Suprapubic skin (tissue), 4 donors: ENCODE measurements at regions not wholly inside any gene's neighbourhood (a gene's known extent, or its start where the extent isn't known, plus 50 kb on each side); places are given as distances from the start of the nearest gene placed in this dataset.

ENCODE experiments used
- DNase-seq, 2 donors: peaks; one replicate each; pipeline ENCODE4 v3.0.0-alpha.2; 2019; ENCODE audit warnings: low spot score in 2 of 2
- H3K27ac ChIP-seq: fragments of 200-600 bp; sonication (generic); one replicate; pipeline ENCODE4 v1.5.1; 2019
- H3K27me3 ChIP-seq: fragments of 200-600 bp; sonication (generic); one replicate; pipeline ENCODE4 v1.5.1; 2019
- H3K36me3 ChIP-seq: fragments of 200-600 bp; sonication (generic); one replicate; pipeline ENCODE4 v1.5.1; 2019
- H3K4me1 ChIP-seq: fragments of 200-600 bp; sonication (generic); one replicate; pipeline ENCODE4 v1.5.1; 2019
- H3K4me3 ChIP-seq: fragments of 200-600 bp; sonication (generic); one replicate; pipeline ENCODE4 v1.5.1; 2019; ENCODE audit warnings: mild to moderate bottlenecking
- H3K9me3 ChIP-seq: fragments of 200-600 bp; sonication (generic); one replicate; pipeline ENCODE4 v1.5.1; 2019
- CTCF ChIP-seq, 2 donors: fragments of 200-600 bp in 1 of 2; fragments of 450-650 bp in 1 of 2; sonication (generic) in 1 of 2; IDR thresholded peaks; one replicate each; pipeline ENCODE4 v1.5.1; 2016 to 2019; ENCODE audit warnings: antibody characterized with exemption in 2 of 2, mild to moderate bottlenecking in 1 of 2, moderate library complexity in 1 of 2
- EP300 ChIP-seq: sonication (generic); formaldehyde crosslinking; IDR thresholded peaks from one replicate; pipeline ENCODE4 v1.6.1; 2017; ENCODE audit warnings: antibody characterized with exemption
- POLR2A ChIP-seq, 2 donors: fragments of 450-650 bp; IDR thresholded peaks; one replicate each; pipeline ENCODE4 v1.6.1; 2017; ENCODE audit warnings: antibody characterized with exemption in 2 of 2, mild to moderate bottlenecking in 2 of 2, moderate library complexity in 2 of 2
- POLR2AphosphoS5 ChIP-seq, 3 donors: sonication (generic); formaldehyde crosslinking; IDR thresholded peaks; one replicate each; pipeline ENCODE4 v1.6.1; 2017; ENCODE audit warnings: antibody characterized with exemption in 3 of 3
- WGBS: methylation state at CpG from one replicate; pipeline ENCODE4 v1.1.5; 2018; 5-methylcytosine and 5-hydroxymethylcytosine counted together

DNA sequence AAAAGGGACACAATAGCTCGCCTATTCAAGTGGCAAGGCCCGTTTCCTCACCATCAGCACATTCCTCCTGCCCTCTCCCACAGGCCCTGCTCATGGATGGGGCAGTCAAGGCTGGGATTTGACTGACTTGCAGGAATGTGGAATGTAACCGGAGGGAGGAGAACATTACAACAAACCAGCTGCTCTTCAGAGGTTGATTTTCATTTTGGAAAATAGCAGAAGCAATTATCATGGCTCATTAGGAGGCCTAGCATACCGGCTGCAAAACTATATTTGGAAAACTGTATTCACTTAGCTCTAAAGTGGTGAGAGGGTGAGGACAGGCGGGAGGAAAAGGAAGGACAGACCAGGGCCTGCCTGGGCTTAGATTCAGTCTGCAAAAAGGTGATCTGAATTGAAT lies 283.7 kb downstream of the CD83 start:
- 88% methylated on average over 5 of the region's 5 CpGs for WGBS

DNA sequence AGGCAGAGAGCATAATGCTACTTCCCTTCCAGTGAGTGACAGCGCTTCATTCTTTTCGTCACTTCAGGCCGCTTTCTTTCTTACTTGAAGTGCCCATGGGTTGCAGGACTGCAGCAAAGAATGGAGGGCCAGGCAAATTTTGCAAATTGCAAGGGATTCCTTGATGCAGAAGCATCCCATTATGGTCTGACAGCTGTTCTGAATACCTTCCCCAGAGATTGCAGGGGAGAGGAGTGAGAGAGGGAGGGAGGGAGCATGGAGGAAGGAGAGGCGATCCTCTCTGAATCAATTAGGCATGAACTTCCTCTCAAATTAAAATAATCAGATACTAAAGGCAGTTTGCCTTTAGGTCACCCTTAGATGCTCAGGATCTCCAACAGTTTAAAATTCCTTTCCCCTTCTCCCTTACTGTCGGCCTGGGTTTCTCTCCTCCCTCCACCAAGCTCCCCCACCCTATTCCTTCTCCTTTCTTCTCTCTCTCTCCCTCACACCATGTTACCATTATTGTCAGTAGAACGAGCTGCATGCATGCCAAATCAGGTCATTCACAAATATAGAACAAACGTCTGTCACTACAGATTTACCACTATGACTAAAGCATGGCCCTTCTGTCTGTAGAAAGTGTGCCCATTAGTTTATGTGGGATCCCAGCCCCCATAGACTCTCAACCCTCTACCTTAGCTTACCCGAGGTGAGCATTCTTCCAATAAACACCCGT lies 289.2 kb downstream of the CD83 start:
- Histone ChIP-seq H3K4me1 (no peaks in the 10 kb centered on the region), H3K9me3 (no peaks in the 10 kb centered on the region), H3K27me3 (no peaks in the 10 kb centered on the region), H3K4me3 (no peak overlapping the region), H3K36me3 (no peaks in the 10 kb centered on the region), H3K27ac (no peak overlapping the region)
- no peak for DNase-seq
- WGBS, result 83% methylated on average over 9 of the region's 9 CpGs
- TF ChIP-seq POLR2A (IDR thresholded peaks at IDR 0.05), result no peak
- TF ChIP-seq EP300, result no peak
- TF ChIP-seq POLR2AphosphoS5 (IDR thresholded peaks at IDR 0.05), result no peak
- TF ChIP-seq CTCF (IDR thresholded peaks at IDR 0.05), result no peak

More for the DNA sequence above, 283.7 kb downstream of the CD83 start:
- Histone ChIP-seq H3K27ac (no peak overlapping the region), H3K36me3 (no peaks in the 10 kb centered on the region), H3K27me3 (peaks cover 7% of the 10 kb centered on the region), H3K4me1 (no peaks in the 10 kb centered on the region), H3K9me3 (no peaks in the 10 kb centered on the region), H3K4me3 (no peak overlapping the region)
- no peak for TF ChIP-seq EP300
- TF ChIP-seq POLR2AphosphoS5 (IDR thresholded peaks at IDR 0.05), result no peak
- no peak for TF ChIP-seq CTCF (IDR thresholded peaks at IDR 0.05)
- TF ChIP-seq POLR2A (IDR thresholded peaks at IDR 0.05), result no peak
- DNase-seq, result no peak

GRCh38 chr6:14408446-14408845 lies 290.9 kb downstream of the CD83 start:
- WGBS, result 58% methylated on average over 4 of the region's 4 CpGs
- no peak for DNase-seq

DNA sequence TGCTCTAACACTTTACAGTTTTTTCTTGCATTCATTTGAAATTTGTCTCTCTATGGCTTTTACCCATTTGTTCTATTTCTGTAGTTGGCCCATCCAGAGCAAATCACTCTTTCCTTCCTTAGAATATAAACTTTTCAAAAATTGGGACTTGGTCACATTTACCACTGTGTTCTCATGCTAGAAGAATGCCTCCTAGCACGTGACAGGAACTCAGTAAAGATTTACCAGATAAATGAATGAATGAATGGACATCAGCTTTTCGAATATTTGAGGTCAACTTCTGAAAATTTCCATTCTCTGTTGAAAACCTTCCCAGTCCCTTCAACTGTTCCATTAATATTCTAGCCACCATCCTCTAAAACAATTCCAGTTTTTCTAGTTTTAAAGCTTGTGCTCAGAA lies 294.5 kb downstream of the CD83 start:
- H3K4me1 ChIP-seq, result no peaks in the 10 kb centered on the region
- no peak overlapping the region for H3K4me3 ChIP-seq
- no peaks in the 10 kb centered on the region for H3K36me3 ChIP-seq
- DNase-seq, result no peak
- TF ChIP-seq CTCF (IDR thresholded peaks at IDR 0.05) (no peak), POLR2A (IDR thresholded peaks at IDR 0.05) (no peak), EP300 (no peak), POLR2AphosphoS5 (IDR thresholded peaks at IDR 0.05) (no peak)
- 91% methylated on average over 2 of the region's 2 CpGs for WGBS
- no peaks in the 10 kb centered on the region for H3K9me3 ChIP-seq
- no peak overlapping the region for H3K27ac ChIP-seq
- H3K27me3 ChIP-seq, result no peaks in the 10 kb centered on the region

More at GRCh38 chr6:14408446-14408845, 290.9 kb downstream of the CD83 start:
- no peaks in the 10 kb centered on the region for H3K36me3 ChIP-seq
- no peaks in the 10 kb centered on the region for H3K4me1 ChIP-seq
- H3K4me3 ChIP-seq, result no peak overlapping the region
- H3K9me3 ChIP-seq, result no peaks in the 10 kb centered on the region
- TF ChIP-seq POLR2AphosphoS5 (IDR thresholded peaks at IDR 0.05) (no peak), EP300 (no peak), CTCF (IDR thresholded peaks at IDR 0.05) (no peak), POLR2A (IDR thresholded peaks at IDR 0.05) (no peak)
- no peaks in the 10 kb centered on the region for H3K27me3 ChIP-seq
- no peak overlapping the region for H3K27ac ChIP-seq

- 100% methylated on average over 3 of the region's 3 CpGs for WGBS
Measured at GRCh38 chr6:14415452-14415851, 297.9 kb downstream of the CD83 start.

More at GRCh38 chr6:14415452-14415851, 297.9 kb downstream of the CD83 start:
- TF ChIP-seq EP300 (no peak), POLR2AphosphoS5 (IDR thresholded peaks at IDR 0.05) (no peak), CTCF (IDR thresholded peaks at IDR 0.05) (no peak), POLR2A (IDR thresholded peaks at IDR 0.05) (no peak)
- no peaks in the 10 kb centered on the region for H3K9me3 ChIP-seq
- H3K4me3 ChIP-seq, result no peak overlapping the region
- H3K4me1 ChIP-seq, result no peaks in the 10 kb centered on the region
- no peak for DNase-seq
- H3K36me3 ChIP-seq, result no peaks in the 10 kb centered on the region
- no peaks in the 10 kb centered on the region for H3K27me3 ChIP-seq
- H3K27ac ChIP-seq, result no peak overlapping the region
